ENCODE measurements at regions not wholly inside any gene's neighbourhood (a gene's known extent, or its start where the extent isn't known, plus 50 kb on each side); places are given as distances from the start of the nearest gene placed in this dataset.
A peak's percentile ranks its signal among the peaks of the same experiment; 100 is the strongest.
"Not testable (repeated sequence)": the region's sequence is repeated elsewhere in the genome, so short reads cannot be mapped to it uniquely, and the experiment has no call there.

- DNase-seq, result no peak
These were observed 190.0 kb upstream of the ZWINT start for GRCh38 chr10:56551037-56551436.

- DNase-seq, result no peak
These were observed 186.1 kb upstream of the ZWINT start for GRCh38 chr10:56547163-56547562.

- no peak for DNase-seq
These were observed 176.9 kb upstream of the ZWINT start for GRCh38 chr10:56537984-56538383.

DNA sequence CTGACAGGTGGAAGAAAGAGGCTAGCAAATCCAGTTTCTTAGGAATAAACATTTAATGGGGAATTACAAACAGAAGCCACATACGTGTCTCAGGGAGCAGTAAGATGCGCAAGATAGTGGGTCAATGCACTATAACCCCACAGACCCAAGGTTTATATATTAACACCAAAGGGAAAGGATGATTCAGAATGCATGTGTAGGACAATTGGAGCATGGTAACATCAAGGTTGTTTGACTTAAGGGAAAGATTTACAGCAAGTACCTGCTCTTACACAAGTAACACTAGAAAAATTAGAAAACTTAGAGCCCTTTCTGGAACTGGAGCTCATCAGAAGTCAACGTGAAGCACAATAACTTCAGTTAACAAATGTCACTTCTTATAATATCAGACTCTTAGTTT is 161.1 kb upstream of the ZWINT start:
- DNase-seq, result no peak

DNA sequence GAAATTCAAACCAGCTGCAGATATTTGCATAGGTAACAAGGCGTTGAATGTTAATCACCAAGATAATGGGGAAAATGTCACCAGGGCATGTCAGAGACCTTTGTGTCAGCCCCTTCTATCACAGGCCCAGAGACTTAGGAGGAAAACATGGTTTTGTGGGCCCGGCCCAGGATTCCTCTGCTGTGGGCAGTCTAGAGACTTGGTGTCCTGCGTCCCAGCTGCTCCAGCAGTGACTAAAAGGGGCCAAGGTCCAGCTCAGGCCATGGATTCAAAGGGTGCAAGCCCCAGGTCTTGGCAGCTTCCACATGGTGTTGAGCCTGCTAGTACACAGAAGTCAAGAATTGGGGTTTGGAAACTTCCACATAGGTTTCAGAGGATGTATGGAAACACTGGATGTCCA is 147.5 kb upstream of the ZWINT start:
- no peak for DNase-seq

DNA sequence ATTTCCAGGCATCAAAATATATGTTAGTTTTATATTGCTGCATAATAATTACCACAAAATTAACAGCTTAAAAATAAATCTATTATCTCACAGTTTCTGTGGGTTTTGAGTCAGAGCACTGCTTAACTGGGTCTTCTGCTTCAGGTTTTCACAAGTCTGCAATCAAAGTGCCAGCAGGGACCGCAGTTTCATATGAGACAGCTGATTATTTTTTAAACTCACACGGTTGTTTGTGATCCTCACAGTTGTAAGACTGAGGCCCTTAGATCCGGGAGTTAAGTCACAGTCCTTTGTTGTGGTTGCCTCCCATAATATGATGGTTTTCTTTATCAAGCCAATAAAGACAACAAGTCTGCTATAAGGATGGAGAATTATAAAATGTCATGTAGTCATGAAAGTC is 146.0 kb upstream of the ZWINT start:
- DNase-seq, result no peak

- DNase-seq, result no peak
These were observed 144.5 kb upstream of the ZWINT start for GRCh38 chr10:56505555-56505954.

DNA sequence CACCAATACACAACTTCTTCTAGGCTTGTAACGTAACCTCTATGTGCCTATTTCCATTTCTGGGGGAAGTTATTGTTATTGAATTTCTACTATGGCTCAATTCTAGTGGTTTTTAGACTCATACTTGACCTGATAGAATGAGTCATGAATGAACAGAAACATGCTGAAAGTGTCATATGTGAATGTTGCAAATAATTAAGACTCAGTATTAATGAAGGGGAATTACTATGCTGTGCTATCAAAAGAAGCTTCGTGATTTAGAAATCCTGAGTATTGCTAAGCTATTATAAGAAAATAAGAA is 135.1 kb upstream of the ZWINT start:
- no peak for DNase-seq

- no peak for DNase-seq
These were observed 126.7 kb upstream of the ZWINT start for GRCh38 chr10:56487746-56488145.

GRCh38 chr10:56481521-56482091 is 120.5 kb upstream of the ZWINT start:
- no peak for DNase-seq

- DNase-seq, result no peak
These were observed 111.9 kb upstream of the ZWINT start for GRCh38 chr10:56472978-56473377.

DNA sequence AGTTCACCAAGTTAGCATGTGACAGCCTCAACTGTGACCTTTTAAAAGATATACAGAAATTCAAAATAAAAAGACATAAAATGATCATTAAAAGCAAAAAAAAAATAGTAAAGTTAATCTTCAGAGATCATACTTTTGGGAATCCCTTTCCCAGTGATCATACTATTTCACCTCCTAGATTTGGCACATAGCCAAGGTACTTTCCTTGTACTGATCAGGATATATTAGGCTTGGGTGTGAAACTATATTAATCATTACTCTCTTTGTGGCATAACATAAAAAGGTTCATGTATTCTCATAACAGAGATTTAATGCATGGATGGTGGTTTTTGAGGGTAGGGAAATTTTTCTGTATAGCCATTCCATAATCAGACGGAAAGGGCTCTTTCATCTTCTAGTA is 109.6 kb upstream of the ZWINT start:
- no peak for DNase-seq

DNA sequence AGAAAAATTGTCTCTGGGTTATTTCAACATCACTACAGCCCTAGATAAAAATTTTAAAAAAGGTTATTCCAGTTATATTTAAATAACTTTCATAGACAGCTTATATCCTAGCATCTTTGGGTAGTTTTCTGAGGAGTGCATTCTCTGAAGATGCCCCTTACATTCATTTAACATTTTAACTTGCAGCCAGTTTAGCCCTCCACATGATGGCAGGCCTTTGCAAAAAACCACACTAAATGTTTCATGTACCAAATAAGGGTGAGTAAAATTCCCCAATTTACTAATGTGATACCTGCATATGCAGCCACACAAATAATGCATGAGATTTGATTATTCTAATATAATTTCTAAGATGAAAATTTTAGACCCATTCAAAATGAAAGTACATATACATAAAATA is 108.4 kb upstream of the ZWINT start:
- DNase-seq, result no peak

- no peak for DNase-seq
These were observed 104.9 kb upstream of the ZWINT start for GRCh38 chr10:56466005-56466404.

GRCh38 chr10:56449770-56450169 is 88.7 kb upstream of the ZWINT start:
- peak; percentile 74 to 87 for DNase-seq

DNA sequence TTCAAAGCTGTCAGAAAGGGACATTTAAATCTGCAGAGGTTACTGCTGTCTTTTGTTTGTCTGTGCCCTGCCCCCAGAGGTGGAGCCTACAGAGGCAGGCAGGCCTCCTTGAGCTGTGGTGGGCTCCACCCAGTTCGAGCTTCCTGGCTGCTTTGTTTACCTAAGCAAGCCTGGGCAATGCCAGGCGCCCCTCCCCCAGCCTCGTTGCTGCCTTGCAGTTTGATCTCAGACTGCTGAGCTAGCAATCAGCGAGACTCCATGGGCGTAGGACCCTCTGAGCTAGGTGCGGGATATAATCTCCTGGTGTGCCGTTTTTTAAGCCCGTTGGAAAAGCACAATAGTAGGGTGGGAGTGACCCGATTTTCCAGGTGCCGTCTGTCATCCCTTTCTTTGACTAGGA is 86.6 kb upstream of the ZWINT start:
- DNase-seq, result not testable (repeated sequence)

DNA sequence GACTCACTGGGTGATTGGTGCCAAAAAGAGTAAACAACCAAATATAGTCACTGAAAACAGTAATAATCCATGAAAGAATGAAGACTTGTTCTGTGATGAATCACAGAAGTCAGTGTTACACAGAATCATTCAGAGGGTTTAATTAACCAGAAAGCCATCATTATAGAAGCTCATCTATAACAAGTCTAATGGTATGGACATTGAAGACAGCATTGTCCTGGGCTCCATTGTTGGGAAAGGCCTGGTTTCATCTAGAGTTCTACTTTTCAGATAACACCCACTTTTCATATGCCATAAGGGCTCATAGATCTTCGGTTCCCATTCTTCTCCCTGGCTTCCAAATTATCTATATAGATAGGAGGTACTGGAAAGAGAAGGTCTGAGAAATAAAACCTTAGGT is 80.3 kb upstream of the ZWINT start:
- DNase-seq, result not testable (repeated sequence)
